Endothelial cell (in vitro differentiated cells): ENCODE measurements at regions not wholly inside any gene's neighbourhood (a gene's known extent, or its start where the extent isn't known, plus 50 kb on each side); places are given as distances from the start of the nearest gene placed in this dataset.
"Not testable (repeated sequence)": the region's sequence is repeated elsewhere in the genome, so short reads cannot be mapped to it uniquely, and the experiment has no call there.

Experiments used
- DNase-seq: peaks from one replicate; pipeline ENCODE4 v3.0.0; 2021; ENCODE audit warnings: low spot score
- H3K27ac Mint-ChIP-seq: one replicate; pipeline ENCODE4 v1.8.0; 2021; ENCODE audit warnings: mixed read lengths, inconsistent platforms; ENCODE audit not compliant: unreplicated experiment
- H3K27me3 Mint-ChIP-seq: one replicate; pipeline ENCODE4 v1.8.0; 2021; ENCODE audit warnings: mild to moderate bottlenecking, moderate library complexity, mixed read lengths, inconsistent platforms; ENCODE audit not compliant: unreplicated experiment
- H3K36me3 Mint-ChIP-seq: one replicate; pipeline ENCODE4 v1.8.0; 2021; ENCODE audit warnings: mild to moderate bottlenecking, low read depth, mixed read lengths, inconsistent platforms; ENCODE audit not compliant: unreplicated experiment
- H3K4me1 Mint-ChIP-seq: one replicate; pipeline ENCODE4 v1.8.0; 2021; ENCODE audit warnings: mild to moderate bottlenecking, mixed read lengths, inconsistent platforms; ENCODE audit not compliant: unreplicated experiment
- H3K4me3 Mint-ChIP-seq: one replicate; pipeline ENCODE4 v1.8.0; 2021; ENCODE audit warnings: mild to moderate bottlenecking, mixed read lengths, inconsistent platforms; ENCODE audit not compliant: unreplicated experiment
- H3K9me3 Mint-ChIP-seq: one replicate; pipeline ENCODE4 v1.8.0; 2021; ENCODE audit warnings: mixed read lengths, inconsistent platforms; ENCODE audit not compliant: unreplicated experiment
- TF ChIP-seq, protein P1 (sequence below): fragments of 200-600 bp; sonication (generic); IDR thresholded peaks from one replicate; pipeline ENCODE4 v1.5.0; 2021; ENCODE audit warnings: antibody characterized with exemption; ENCODE audit not compliant: unreplicated experiment

DNA sequence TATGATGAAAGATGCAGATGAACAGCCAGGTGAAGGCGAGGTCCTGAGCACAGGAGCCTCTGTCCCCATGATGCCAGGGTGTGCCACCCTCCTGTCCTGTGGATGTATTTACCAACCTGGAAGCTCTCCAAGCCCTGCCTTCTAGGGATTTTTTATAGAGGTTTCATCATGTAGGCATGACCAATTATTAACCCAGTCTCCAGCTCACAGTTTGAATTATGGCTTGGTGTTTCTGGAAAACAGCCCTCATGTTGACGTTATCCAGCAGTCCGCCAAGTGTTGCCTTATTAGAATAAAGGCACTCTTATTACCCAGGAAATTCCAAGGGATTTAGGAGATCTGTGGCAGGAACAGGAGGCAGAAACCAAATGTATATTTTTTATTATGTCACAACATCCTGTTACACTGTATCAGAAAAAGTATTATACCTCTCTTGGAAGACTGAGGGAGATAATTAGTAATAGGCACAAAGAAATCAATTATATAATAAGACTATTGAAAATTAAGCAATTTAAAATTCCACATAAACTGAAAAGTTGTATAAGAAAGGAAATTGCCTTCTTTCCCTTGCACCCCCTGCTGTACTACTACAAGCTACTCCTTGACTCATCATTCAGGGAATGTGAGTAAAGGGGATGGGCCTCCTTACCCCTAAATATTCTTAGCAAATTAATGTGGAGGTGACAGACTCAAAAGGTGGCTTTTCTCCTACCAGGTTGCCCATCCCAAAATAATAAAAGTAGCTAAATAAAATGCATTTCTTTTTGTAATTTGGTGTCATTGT, 129.6 kb downstream of the ZNF330 start:
- Mint-ChIP-seq H3K4me3 (no peak overlapping the region), H3K27me3 (no peaks in the 10 kb centered on the region), H3K36me3 (no peaks in the 10 kb centered on the region), H3K4me1 (peaks cover 14% of the 10 kb centered on the region), H3K9me3 (no peaks in the 10 kb centered on the region), H3K27ac (no peak overlapping the region)
- TF ChIP-seq, protein P1, sequence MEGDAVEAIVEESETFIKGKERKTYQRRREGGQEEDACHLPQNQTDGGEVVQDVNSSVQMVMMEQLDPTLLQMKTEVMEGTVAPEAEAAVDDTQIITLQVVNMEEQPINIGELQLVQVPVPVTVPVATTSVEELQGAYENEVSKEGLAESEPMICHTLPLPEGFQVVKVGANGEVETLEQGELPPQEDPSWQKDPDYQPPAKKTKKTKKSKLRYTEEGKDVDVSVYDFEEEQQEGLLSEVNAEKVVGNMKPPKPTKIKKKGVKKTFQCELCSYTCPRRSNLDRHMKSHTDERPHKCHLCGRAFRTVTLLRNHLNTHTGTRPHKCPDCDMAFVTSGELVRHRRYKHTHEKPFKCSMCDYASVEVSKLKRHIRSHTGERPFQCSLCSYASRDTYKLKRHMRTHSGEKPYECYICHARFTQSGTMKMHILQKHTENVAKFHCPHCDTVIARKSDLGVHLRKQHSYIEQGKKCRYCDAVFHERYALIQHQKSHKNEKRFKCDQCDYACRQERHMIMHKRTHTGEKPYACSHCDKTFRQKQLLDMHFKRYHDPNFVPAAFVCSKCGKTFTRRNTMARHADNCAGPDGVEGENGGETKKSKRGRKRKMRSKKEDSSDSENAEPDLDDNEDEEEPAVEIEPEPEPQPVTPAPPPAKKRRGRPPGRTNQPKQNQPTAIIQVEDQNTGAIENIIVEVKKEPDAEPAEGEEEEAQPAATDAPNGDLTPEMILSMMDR = no peak
- no peak for DNase-seq

DNA sequence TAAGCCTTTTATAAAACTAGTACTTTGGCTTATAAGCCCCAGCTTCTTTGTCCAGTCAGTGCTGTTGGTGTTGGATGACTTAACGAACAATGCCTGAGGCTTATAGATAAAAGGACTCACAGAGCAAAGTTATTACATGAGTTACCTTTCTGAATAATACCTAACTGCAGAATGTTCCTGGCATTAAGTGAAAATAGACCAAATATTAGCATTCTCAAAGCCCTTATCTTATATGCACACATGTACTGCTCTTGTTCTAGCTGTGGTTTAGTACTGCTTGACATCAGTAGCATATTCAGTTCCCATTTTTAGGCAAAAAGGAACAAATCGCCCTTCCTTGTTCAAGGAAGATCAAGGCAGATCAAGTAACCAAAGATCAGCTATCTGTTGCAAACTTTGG, 131.6 kb downstream of the ZNF330 start:
- Mint-ChIP-seq H3K4me3 (no peak overlapping the region), H3K9me3 (no peaks in the 10 kb centered on the region), H3K27ac (peak overlapping the region; percentile 95), H3K27me3 (no peaks in the 10 kb centered on the region), H3K4me1 (peaks cover 14% of the 10 kb centered on the region), H3K36me3 (no peaks in the 10 kb centered on the region)
- TF ChIP-seq, protein P1 = no peak
- no peak for DNase-seq

DNA sequence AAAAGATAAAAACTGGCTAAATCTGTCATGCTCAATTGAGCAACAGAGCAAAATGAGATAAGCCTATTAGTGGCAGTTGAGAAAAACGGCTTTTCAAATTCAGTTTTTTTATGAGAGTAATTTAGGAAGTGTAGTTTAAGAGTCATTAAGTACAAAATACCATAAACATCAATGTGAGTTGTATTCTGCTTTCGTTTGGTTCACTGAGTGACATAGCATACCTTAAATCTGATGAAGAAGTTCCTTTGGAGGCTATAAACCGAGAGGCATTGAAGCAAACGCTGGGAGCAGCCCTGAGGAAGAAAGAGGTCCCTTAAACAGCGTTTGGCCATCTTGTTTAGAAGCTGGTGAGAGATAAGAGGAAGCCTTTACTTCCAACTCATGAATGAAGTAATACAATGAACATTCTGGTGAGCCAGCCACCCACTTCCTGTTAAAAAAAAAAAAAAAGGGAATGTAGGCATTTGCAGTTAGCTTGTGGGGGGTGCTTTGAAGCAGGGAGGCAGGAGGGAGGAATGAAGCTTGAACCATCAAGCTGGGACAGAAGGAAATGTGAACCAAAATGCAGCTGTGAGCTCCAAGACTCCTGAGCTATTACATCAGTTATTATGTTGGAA, 132.3 kb downstream of the ZNF330 start:
- TF ChIP-seq, protein P1 = no peak
- Mint-ChIP-seq H3K4me3 (no peak overlapping the region), H3K27me3 (no peaks in the 10 kb centered on the region), H3K27ac (peak overlapping the region; percentile 95), H3K9me3 (no peaks in the 10 kb centered on the region), H3K4me1 (peaks cover 14% of the 10 kb centered on the region), H3K36me3 (no peaks in the 10 kb centered on the region)
- no peak for DNase-seq

DNA sequence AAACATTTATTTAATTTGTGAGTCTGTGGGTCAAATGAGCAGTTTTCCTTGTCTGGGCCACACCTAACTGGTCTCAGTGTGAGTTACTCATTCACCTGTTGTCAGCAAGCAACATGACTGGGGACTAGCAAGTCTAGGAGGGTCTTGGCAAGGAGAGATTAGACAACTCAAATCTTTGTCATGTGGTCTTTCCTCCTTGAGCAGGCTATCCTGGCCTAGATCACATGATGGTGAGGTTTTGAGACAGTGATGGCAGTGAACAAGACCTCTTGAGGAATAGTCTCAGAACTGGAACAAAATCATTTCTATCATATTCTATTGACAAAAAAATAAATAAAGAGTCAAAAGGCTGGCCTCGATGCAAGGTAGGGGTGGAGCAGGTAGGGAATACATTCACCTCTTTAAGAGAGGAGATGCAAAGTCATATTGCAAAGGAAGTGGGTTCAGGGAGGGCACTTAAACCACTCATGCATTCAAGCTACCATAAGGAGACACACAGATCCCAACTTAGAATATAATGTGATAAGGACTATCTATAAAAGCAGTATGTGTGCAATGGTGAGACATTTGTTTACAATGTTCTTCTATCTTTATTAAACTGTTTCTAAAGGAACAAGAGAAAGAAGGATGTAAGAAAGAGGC, 135.7 kb downstream of the ZNF330 start:
- H3K4me3 Mint-ChIP-seq = no peak overlapping the region
- H3K27me3 Mint-ChIP-seq = no peaks in the 10 kb centered on the region
- peaks cover 14% of the 10 kb centered on the region for H3K4me1 Mint-ChIP-seq
- H3K27ac Mint-ChIP-seq = no peak overlapping the region
- no peaks in the 10 kb centered on the region for H3K36me3 Mint-ChIP-seq
- no peaks in the 10 kb centered on the region for H3K9me3 Mint-ChIP-seq
- TF ChIP-seq, protein P1 = no peak
- no peak for DNase-seq

DNA sequence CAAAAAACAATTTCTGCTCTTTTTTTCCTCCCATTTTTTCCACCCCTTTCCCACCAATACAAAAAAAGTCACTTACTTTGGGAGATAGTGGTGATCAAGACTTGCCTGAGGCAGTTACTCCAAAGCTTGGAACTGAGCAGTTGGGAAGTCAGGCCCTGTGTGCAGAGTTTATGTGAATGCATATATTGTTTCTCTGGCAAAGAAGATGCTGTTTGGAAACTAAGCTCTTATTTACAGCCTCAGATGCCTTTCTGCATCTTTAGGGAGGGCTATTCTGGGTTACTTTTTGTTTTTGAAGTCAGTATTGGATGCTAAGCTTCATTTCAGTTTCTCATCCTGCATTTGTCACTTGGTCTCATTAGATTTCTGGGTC, 136.3 kb downstream of the ZNF330 start:
- DNase-seq = no peak
- Mint-ChIP-seq H3K27ac (no peak overlapping the region), H3K36me3 (no peaks in the 10 kb centered on the region), H3K4me1 (peaks cover 14% of the 10 kb centered on the region), H3K4me3 (no peak overlapping the region), H3K27me3 (no peaks in the 10 kb centered on the region), H3K9me3 (no peaks in the 10 kb centered on the region)
- TF ChIP-seq, protein P1 = no peak

DNA sequence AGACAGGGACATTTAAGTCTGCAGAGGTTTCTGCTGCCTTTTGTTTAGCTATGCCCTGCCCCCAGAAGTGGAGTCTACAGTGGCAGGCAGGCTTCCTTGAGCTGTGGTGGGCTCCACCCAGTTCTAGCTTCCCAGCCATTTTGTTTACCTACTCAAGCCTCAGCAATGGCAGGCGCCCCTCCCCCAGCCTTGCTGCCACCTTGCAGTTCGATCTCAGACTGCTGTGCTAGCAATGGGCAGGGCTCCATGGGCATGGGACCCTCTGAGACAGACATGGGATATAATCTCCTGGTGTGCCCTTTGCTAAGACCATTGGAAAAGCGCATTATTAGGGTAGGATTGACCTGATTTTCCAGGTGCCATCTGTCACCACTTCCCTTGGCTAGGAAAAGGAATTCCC, 147.5 kb downstream of the ZNF330 start:
- H3K9me3 Mint-ChIP-seq, H3K4me1 Mint-ChIP-seq, H3K4me3 Mint-ChIP-seq, H3K36me3 Mint-ChIP-seq, H3K27ac Mint-ChIP-seq, DNase-seq, H3K27me3 Mint-ChIP-seq: not testable (repeated sequence)
